GM12891 (cell line): ENCODE measurements at regions not wholly inside any gene's neighbourhood (a gene's known extent, or its start where the extent isn't known, plus 50 kb on each side); places are given as distances from the start of the nearest gene placed in this dataset.

Experiments
- POLR2A ChIP-seq: IDR thresholded peaks from 2 replicates; pipeline ENCODE4 v1.6.1; 2011; ENCODE audit warnings: low read depth, low read length, control low read depth
- POLR2AphosphoS5 ChIP-seq: IDR thresholded peaks from 2 replicates; pipeline ENCODE4 v1.6.1; 2011; ENCODE audit warnings: low read depth, low read length, control low read depth
- SPI1 ChIP-seq: IDR thresholded peaks from 2 replicates; pipeline ENCODE4 v1.6.1; 2011; ENCODE audit warnings: low read depth, low read length, control low read depth
- TAF1 ChIP-seq: IDR thresholded peaks from 2 replicates; pipeline ENCODE4 v1.6.1; 2011; ENCODE audit warnings: low read depth, low read length, control low read depth

GRCh38 chr1:201694608-201695335, 134.2 kb upstream of the IPO9 start:
- TF ChIP-seq POLR2AphosphoS5: no peak
- no peak for TF ChIP-seq POLR2A
- TF ChIP-seq SPI1: no peak
- no peak for TF ChIP-seq TAF1
